HFF-Myc (cell line): ENCODE measurements at regions not wholly inside any gene's neighbourhood (a gene's known extent, or its start where the extent isn't known, plus 50 kb on each side); places are given as distances from the start of the nearest gene placed in this dataset.

Experiments
- DNase-seq: peaks from one replicate; pipeline ENCODE4 v3.0.0-alpha.2; 2011; ENCODE audit warnings: low read depth; ENCODE audit errors: extremely low read depth
- H3K4me3 ChIP-seq: replicated peaks from 2 replicates; pipeline ENCODE4 v1.5.1; 2011; ENCODE audit warnings: low read depth, mild to moderate bottlenecking, control low read depth, low read length
- CTCF ChIP-seq: IDR thresholded peaks from 2 replicates; pipeline ENCODE4 v1.5.1; 2012; ENCODE audit warnings: mild to moderate bottlenecking, low read depth, low read length, control low read depth; ENCODE audit errors: missing control alignments

GRCh38 chr12:124720004-124720680 is 143.5 kb downstream of the SCARB1 start:
- no peak overlapping the region for H3K4me3 ChIP-seq
- no peak for DNase-seq
- peak; percentile 40 for TF ChIP-seq CTCF

GRCh38 chr12:124719231-124719630 is 144.4 kb downstream of the SCARB1 start:
- TF ChIP-seq CTCF: no peak
- H3K4me3 ChIP-seq: no peak overlapping the region
- no peak for DNase-seq

GRCh38 chr12:124718458-124718857 is 145.2 kb downstream of the SCARB1 start:
- no peak for TF ChIP-seq CTCF
- no peak for DNase-seq
- H3K4me3 ChIP-seq: no peak overlapping the region

- no peak overlapping the region for H3K4me3 ChIP-seq
- TF ChIP-seq CTCF: no peak
- DNase-seq: no peak
These were observed 145.6 kb downstream of the SCARB1 start for GRCh38 chr12:124718036-124718435.

- no peak overlapping the region for H3K4me3 ChIP-seq
- no peak for DNase-seq
- TF ChIP-seq CTCF: no peak
These were observed 146.3 kb downstream of the SCARB1 start for GRCh38 chr12:124717318-124717717.

- no peak for DNase-seq
- no peak for TF ChIP-seq CTCF
- no peak overlapping the region for H3K4me3 ChIP-seq
These were observed 147.2 kb downstream of the SCARB1 start for GRCh38 chr12:124716208-124717130.
